Lower leg skin (tissue), 3 donors: ENCODE measurements at regions not wholly inside any gene's neighbourhood (a gene's known extent, or its start where the extent isn't known, plus 50 kb on each side); places are given as distances from the start of the nearest gene placed in this dataset.

Experiments
- CTCF ChIP-seq, 3 donors: fragments of 450-650 bp; IDR thresholded peaks; one replicate each; pipeline ENCODE4 v1.5.1; 2016; ENCODE audit warnings: antibody characterized with exemption in 3 of 3, mild to moderate bottlenecking in 3 of 3, moderate library complexity in 2 of 3
- POLR2A ChIP-seq, 2 donors: fragments of 450-650 bp; IDR thresholded peaks; one replicate each; pipeline ENCODE4 v1.6.1; 2016 to 2017; ENCODE audit warnings: antibody characterized with exemption in 2 of 2, mild to moderate bottlenecking in 1 of 2, moderate library complexity in 1 of 2

GRCh38 chr13:29921542-29921941, 71.1 kb upstream of the UBL3 start:
- no peak for TF ChIP-seq CTCF (IDR thresholded peaks at IDR 0.05)
- TF ChIP-seq POLR2A (IDR thresholded peaks at IDR 0.05) = no peak
